ENCODE measurements at regions not wholly inside any gene's neighbourhood (a gene's known extent, or its start where the extent isn't known, plus 50 kb on each side); places are given as distances from the start of the nearest gene placed in this dataset.

GRCh38 chr7:155893664-155894063 lies 81.4 kb upstream of the SHH start:
- TF ChIP-seq CTCF (IDR thresholded peaks at IDR 0.05) (no peak), EZH2 (IDR thresholded peaks at IDR 0.05; ENCODE audit: borderline replicate concordance, insufficient read depth, low read depth, low read length, poor library complexity, severe bottlenecking) (no peak)

All from B cell (primary cell).